ENCODE measurements at regions not wholly inside any gene's neighbourhood (a gene's known extent, or its start where the extent isn't known, plus 50 kb on each side); places are given as distances from the start of the nearest gene placed in this dataset.

DNA sequence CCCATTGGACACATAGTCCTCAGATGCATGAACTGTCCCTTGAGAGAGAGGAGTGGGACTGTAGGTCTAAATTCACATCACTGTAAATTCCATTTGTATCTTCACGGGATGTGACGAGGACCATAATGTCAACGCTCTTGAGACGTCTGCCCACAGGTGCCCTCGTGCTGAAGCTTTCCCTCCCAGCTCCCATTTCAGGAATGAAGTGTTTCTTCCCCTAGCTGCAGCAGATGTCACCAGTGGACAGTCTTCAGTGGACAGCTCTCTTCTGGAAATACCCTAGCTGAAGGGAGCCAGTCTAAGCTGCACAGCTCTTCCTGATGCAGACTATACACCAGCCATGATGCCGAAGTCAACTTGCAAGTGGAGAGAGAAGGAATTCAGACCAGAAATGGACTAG lies 217.4 kb upstream of the ECI2 start:
- TF ChIP-seq, protein P1, sequence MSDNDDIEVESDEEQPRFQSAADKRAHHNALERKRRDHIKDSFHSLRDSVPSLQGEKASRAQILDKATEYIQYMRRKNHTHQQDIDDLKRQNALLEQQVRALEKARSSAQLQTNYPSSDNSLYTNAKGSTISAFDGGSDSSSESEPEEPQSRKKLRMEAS (IDR thresholded peaks at IDR 0.05): 0 out of 2 replicates have a peak, but pooled peaks have one; percentile 24
- TF ChIP-seq TCF12 (IDR thresholded peaks at IDR 0.05; ENCODE audit: low read depth) (no peak), TEAD4 (IDR thresholded peaks at IDR 0.05) (no peak), RAD21 (IDR thresholded peaks at IDR 0.05; ENCODE audit: low read depth) (no peak), YY1 (IDR thresholded peaks at IDR 0.05; ENCODE audit: low read depth) (no peak), CREB1 (IDR thresholded peaks at IDR 0.05; ENCODE audit: low read depth) (no peak), EP300 (IDR thresholded peaks at IDR 0.05; ENCODE audit: borderline replicate concordance) (no peak), ZBTB7A (IDR thresholded peaks at IDR 0.05; ENCODE audit: low read depth) (no peak), CEBPB (IDR thresholded peaks at IDR 0.05) (no peak), TAF1 (IDR thresholded peaks at IDR 0.05; ENCODE audit: low read depth) (no peak), EGR1 (IDR thresholded peaks at IDR 0.05) (no peak), NFIC (IDR thresholded peaks at IDR 0.05) (no peak)
- TF ChIP-seq, protein P2, sequence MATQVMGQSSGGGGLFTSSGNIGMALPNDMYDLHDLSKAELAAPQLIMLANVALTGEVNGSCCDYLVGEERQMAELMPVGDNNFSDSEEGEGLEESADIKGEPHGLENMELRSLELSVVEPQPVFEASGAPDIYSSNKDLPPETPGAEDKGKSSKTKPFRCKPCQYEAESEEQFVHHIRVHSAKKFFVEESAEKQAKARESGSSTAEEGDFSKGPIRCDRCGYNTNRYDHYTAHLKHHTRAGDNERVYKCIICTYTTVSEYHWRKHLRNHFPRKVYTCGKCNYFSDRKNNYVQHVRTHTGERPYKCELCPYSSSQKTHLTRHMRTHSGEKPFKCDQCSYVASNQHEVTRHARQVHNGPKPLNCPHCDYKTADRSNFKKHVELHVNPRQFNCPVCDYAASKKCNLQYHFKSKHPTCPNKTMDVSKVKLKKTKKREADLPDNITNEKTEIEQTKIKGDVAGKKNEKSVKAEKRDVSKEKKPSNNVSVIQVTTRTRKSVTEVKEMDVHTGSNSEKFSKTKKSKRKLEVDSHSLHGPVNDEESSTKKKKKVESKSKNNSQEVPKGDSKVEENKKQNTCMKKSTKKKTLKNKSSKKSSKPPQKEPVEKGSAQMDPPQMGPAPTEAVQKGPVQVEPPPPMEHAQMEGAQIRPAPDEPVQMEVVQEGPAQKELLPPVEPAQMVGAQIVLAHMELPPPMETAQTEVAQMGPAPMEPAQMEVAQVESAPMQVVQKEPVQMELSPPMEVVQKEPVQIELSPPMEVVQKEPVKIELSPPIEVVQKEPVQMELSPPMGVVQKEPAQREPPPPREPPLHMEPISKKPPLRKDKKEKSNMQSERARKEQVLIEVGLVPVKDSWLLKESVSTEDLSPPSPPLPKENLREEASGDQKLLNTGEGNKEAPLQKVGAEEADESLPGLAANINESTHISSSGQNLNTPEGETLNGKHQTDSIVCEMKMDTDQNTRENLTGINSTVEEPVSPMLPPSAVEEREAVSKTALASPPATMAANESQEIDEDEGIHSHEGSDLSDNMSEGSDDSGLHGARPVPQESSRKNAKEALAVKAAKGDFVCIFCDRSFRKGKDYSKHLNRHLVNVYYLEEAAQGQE (IDR thresholded peaks at IDR 0.05; ENCODE audit: low read depth): no peak
- TF ChIP-seq, protein P3, sequence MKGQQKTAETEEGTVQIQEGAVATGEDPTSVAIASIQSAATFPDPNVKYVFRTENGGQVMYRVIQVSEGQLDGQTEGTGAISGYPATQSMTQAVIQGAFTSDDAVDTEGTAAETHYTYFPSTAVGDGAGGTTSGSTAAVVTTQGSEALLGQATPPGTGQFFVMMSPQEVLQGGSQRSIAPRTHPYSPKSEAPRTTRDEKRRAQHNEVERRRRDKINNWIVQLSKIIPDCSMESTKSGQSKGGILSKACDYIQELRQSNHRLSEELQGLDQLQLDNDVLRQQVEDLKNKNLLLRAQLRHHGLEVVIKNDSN (IDR thresholded peaks at IDR 0.05): no peak
